ENCODE measurements at regions not wholly inside any gene's neighbourhood (a gene's known extent, or its start where the extent isn't known, plus 50 kb on each side); places are given as distances from the start of the nearest gene placed in this dataset.

GRCh38 chrX:45261471-45261870 lies 60.8 kb upstream of the DIPK2B start:
- H3K4me2 ChIP-seq (ENCODE audit: low read length), result no peak overlapping the region
- no peaks in the 10 kb centered on the region for H3K9me2 ChIP-seq (ENCODE audit: low read depth, low read length)
- no peaks in the 10 kb centered on the region for H3F3A ChIP-seq (ENCODE audit: insufficient read depth, low read length)
- H3K36me3 ChIP-seq (ENCODE audit: insufficient read depth, low read length), result no peaks in the 10 kb centered on the region
- no peaks in the 10 kb centered on the region for H3K79me2 ChIP-seq (ENCODE audit: insufficient read depth, low read length)
- no peak overlapping the region for H3K4me3 ChIP-seq (ENCODE audit: low read depth, low read length, poor library complexity, severe bottlenecking)
- H3K27me3 ChIP-seq (ENCODE audit: insufficient read depth, low read length), result no peaks in the 10 kb centered on the region
- no peaks in the 10 kb centered on the region for H3K4me1 ChIP-seq (ENCODE audit: insufficient read depth, low read length, severe bottlenecking)
- TF ChIP-seq CTCF (IDR thresholded peaks at IDR 0.05; ENCODE audit: low read length), result no peak
- no peak for TF ChIP-seq EZH2 (IDR thresholded peaks at IDR 0.05; ENCODE audit: borderline replicate concordance, low read length)
- H2AFZ ChIP-seq (ENCODE audit: low read length), result no peak overlapping the region
- no peaks in the 10 kb centered on the region for H4K20me1 ChIP-seq (ENCODE audit: insufficient read depth, low read length)
- H3K27ac ChIP-seq (ENCODE audit: low read depth, low read length, poor library complexity, severe bottlenecking), result no peak overlapping the region
- H3K9ac ChIP-seq (ENCODE audit: low read length), result no peak overlapping the region
- H3K9me3 ChIP-seq (ENCODE audit: low read length), result no peaks in the 10 kb centered on the region

- Histone ChIP-seq H3K27ac (ENCODE audit: low read depth, low read length, poor library complexity, severe bottlenecking) (no peak overlapping the region), H3K79me2 (ENCODE audit: insufficient read depth, low read length) (no peaks in the 10 kb centered on the region), H2AFZ (ENCODE audit: low read length) (no peak overlapping the region), H3K27me3 (ENCODE audit: insufficient read depth, low read length) (no peaks in the 10 kb centered on the region), H3K4me1 (ENCODE audit: insufficient read depth, low read length, severe bottlenecking) (no peaks in the 10 kb centered on the region), H3F3A (ENCODE audit: insufficient read depth, low read length) (no peaks in the 10 kb centered on the region), H3K9me2 (ENCODE audit: low read depth, low read length) (no peaks in the 10 kb centered on the region), H3K9ac (ENCODE audit: low read length) (no peak overlapping the region), H3K36me3 (ENCODE audit: insufficient read depth, low read length) (no peaks in the 10 kb centered on the region), H3K4me3 (ENCODE audit: low read depth, low read length, poor library complexity, severe bottlenecking) (no peak overlapping the region), H3K4me2 (ENCODE audit: low read length) (no peak overlapping the region), H4K20me1 (ENCODE audit: insufficient read depth, low read length) (no peaks in the 10 kb centered on the region), H3K9me3 (ENCODE audit: low read length) (no peaks in the 10 kb centered on the region)
- TF ChIP-seq EZH2 (IDR thresholded peaks at IDR 0.05; ENCODE audit: borderline replicate concordance, low read length) (no peak), CTCF (IDR thresholded peaks at IDR 0.05; ENCODE audit: low read length) (no peak)
Observed at GRCh38 chrX:45261005-45261404, 60.3 kb upstream of the DIPK2B start.

GRCh38 chrX:45258731-45259402 lies 58.2 kb upstream of the DIPK2B start:
- Histone ChIP-seq H3K27ac (ENCODE audit: low read depth, low read length, poor library complexity, severe bottlenecking) (no peak overlapping the region), H3K4me2 (ENCODE audit: low read length) (no peak overlapping the region), H3K4me1 (ENCODE audit: insufficient read depth, low read length, severe bottlenecking) (no peaks in the 10 kb centered on the region), H3F3A (ENCODE audit: insufficient read depth, low read length) (no peaks in the 10 kb centered on the region), H3K36me3 (ENCODE audit: insufficient read depth, low read length) (no peaks in the 10 kb centered on the region), H3K9me2 (ENCODE audit: low read depth, low read length) (no peaks in the 10 kb centered on the region), H4K20me1 (ENCODE audit: insufficient read depth, low read length) (no peaks in the 10 kb centered on the region), H3K79me2 (ENCODE audit: insufficient read depth, low read length) (no peaks in the 10 kb centered on the region), H3K27me3 (ENCODE audit: insufficient read depth, low read length) (no peaks in the 10 kb centered on the region), H2AFZ (ENCODE audit: low read length) (no peak overlapping the region), H3K4me3 (ENCODE audit: low read depth, low read length, poor library complexity, severe bottlenecking) (no peak overlapping the region), H3K9ac (ENCODE audit: low read length) (no peak overlapping the region), H3K9me3 (ENCODE audit: low read length) (no peaks in the 10 kb centered on the region)
- no peak for TF ChIP-seq EZH2 (IDR thresholded peaks at IDR 0.05; ENCODE audit: borderline replicate concordance, low read length)
- TF ChIP-seq CTCF (IDR thresholded peaks at IDR 0.05; ENCODE audit: low read length), result no peak

Data from OCI-LY1 (cell line).